Motor neuron (in vitro differentiated cells): ENCODE measurements at regions not wholly inside any gene's neighbourhood (a gene's known extent, or its start where the extent isn't known, plus 50 kb on each side); places are given as distances from the start of the nearest gene placed in this dataset.

Experiments used
- ATAC-seq, 8 experiments: fragments of 200-7000 bp; cut with Tn5 transposase; replicated peaks in 6 of 8; 2 replicates each; pipeline ENCODE4 v1.8.0; 2021; ENCODE audit warnings: mild to moderate bottlenecking in 8 of 8, moderate library complexity in 8 of 8
- H3K27ac ChIP-seq, 2 donors: fragments of 250-450 bp; sonication (Bioruptor Pico); 2 replicates each; pipeline ENCODE4 v1.9.0; 2021; ENCODE audit warnings: antibody characterized with exemption in 2 of 2, mild to moderate bottlenecking in 2 of 2, moderate library complexity in 1 of 2
- H3K4me1 ChIP-seq, 2 donors: fragments of 250-450 bp; sonication (Bioruptor Pico); replicated peaks in 1 of 2; 2 replicates each; pipeline ENCODE4 v1.6.1; 2021; ENCODE audit warnings: antibody characterized with exemption in 2 of 2, mild to moderate bottlenecking in 2 of 2, moderate library complexity in 1 of 2
- H3K4me3 ChIP-seq, 5 donors: fragments of 250-450 bp; sonication (Bioruptor Pico); 2 replicates each; pipeline ENCODE4 v1.9.0; 2021; ENCODE audit warnings: antibody characterized with exemption in 5 of 5, mild to moderate bottlenecking in 5 of 5, moderate library complexity in 4 of 5
- WGBS, 10 experiments: fragments of 450-650 bp; shearing (Covaris generic); methylation state at CpG; one replicate each; pipeline ENCODE4 v1.0.0; 2022; 5-methylcytosine and 5-hydroxymethylcytosine counted together
- in situ Hi-C, 9 experiments: fragments of 400-800 bp; cut with MboI; loops; one replicate each; pipeline ENCODE4 v1.15.0; 2021; ENCODE audit warnings: low sequenced_read_pairs in 9 of 9, low pct_unique_long_range_greater_than_20kb in 2 of 9; ENCODE audit not compliant: unreplicated experiment in 9 of 9

GRCh38 chr17:77478899-77479298, 338.1 kb downstream of the SEC14L1 start:
- ATAC-seq, result no peak
- WGBS, 10 experiments, result 29 to 100% (median 69%) methylated on average over 1 to 11 of the region's 11 CpGs
- in situ Hi-C loops, result loop anchor here in 4 of 9 experiments (25.0 kb wide), 1 partner anchor 142 kb away; no protein-coding TSS in a partner anchor
- Histone ChIP-seq H3K27ac (peak overlapping the region in 1 of 2 donors; percentile 2), H3K4me1 (peaks cover 47 to 62% of the 10 kb centered on the region in 2 donors), H3K4me3 (no peak overlapping the region)

GRCh38 chr17:77479372-77480198, 338.8 kb downstream of the SEC14L1 start:
- ATAC-seq, result peak in 6 of 8 experiments; percentile 2 to 49 (median 30)
- in situ Hi-C loops, result loop anchor here in 4 of 9 experiments (25.0 kb wide), 1 partner anchor 142 kb away; no protein-coding TSS in a partner anchor
- 62 to 85% methylated on average over 4 of the region's 26 CpGs; no CpG with 5 or more reads in 8 of the 10 experiments for WGBS, 10 experiments

GRCh38 chr17:77480199-77480508, 339.4 kb downstream of the SEC14L1 start:
- peak overlapping the region; percentile 38 to 57 for H3K27ac ChIP-seq
- H3K4me1 ChIP-seq, result peaks cover 43 to 52% of the 10 kb centered on the region in 2 donors
- H3K4me3 ChIP-seq, result no peak overlapping the region
- WGBS, 10 experiments, result 33 to 100% (median 75%) methylated on average over 1 to 2 of the region's 7 CpGs; no CpG with 5 or more reads in 6 of the 10 experiments
- in situ Hi-C loops, result loop anchor here in 4 of 9 experiments (25.0 kb wide), 1 partner anchor 143 kb away; no protein-coding TSS in a partner anchor
- peak in 5 of 8 experiments; percentile 4 to 28 (median 21) for ATAC-seq

More at GRCh38 chr17:77479372-77480198, 338.8 kb downstream of the SEC14L1 start:
- Histone ChIP-seq H3K4me3 (no peak overlapping the region), H3K27ac (peak overlapping the region; percentile 38 to 57), H3K4me1 (peaks cover 47 to 55% of the 10 kb centered on the region in 2 donors)

GRCh38 chr17:77480509-77481215, 339.9 kb downstream of the SEC14L1 start:
- Histone ChIP-seq H3K4me1 (peaks cover 38 to 47% of the 10 kb centered on the region in 2 donors), H3K27ac (peak overlapping the region; percentile 38 to 57), H3K4me3 (no peak overlapping the region)
- 34 to 100% (median 78%) methylated on average over 1 to 3 of the region's 25 CpGs; no CpG with 5 or more reads in 3 of the 10 experiments for WGBS, 10 experiments
- in situ Hi-C loops, result loop anchor here in 4 of 9 experiments (25.0 kb wide), 1 partner anchor 143 kb away; no protein-coding TSS in a partner anchor
- ATAC-seq, result peak in 6 of 8 experiments; percentile 3 to 41 (median 23)

GRCh38 chr17:77481476-77482374, 341.0 kb downstream of the SEC14L1 start:
- WGBS, 10 experiments, result 94 to 100% (median 100%) methylated on average over 2 to 16 of the region's 35 CpGs; no CpG with 5 or more reads in 3 of the 10 experiments
- no peak overlapping the region for H3K27ac ChIP-seq
- no peak for ATAC-seq
- no peak overlapping the region for H3K4me3 ChIP-seq
- peaks cover 27 to 37% of the 10 kb centered on the region in 2 donors for H3K4me1 ChIP-seq
- in situ Hi-C loops, result loop anchor here in 4 of 9 experiments (25.0 kb wide), 1 partner anchor 144 kb away; no protein-coding TSS in a partner anchor

- no peak overlapping the region for H3K4me3 ChIP-seq
- ATAC-seq, result no peak
- in situ Hi-C loops, result loop anchor here in 4 of 9 experiments (25.0 kb wide), 1 partner anchor 145 kb away; no protein-coding TSS in a partner anchor
- WGBS, 10 experiments, result 90 to 100% (median 100%) methylated on average over 1 to 5 of the region's 25 CpGs; no CpG with 5 or more reads in 4 of the 10 experiments
- no peak overlapping the region for H3K27ac ChIP-seq
- H3K4me1 ChIP-seq, result peaks cover 19 to 28% of the 10 kb centered on the region in 2 donors
These were observed 341.8 kb downstream of the SEC14L1 start for GRCh38 chr17:77482375-77483127.

GRCh38 chr17:77483128-77483598, 342.4 kb downstream of the SEC14L1 start:
- in situ Hi-C loops, result loop anchor here in 4 of 9 experiments (25.0 kb wide), 1 partner anchor 146 kb away; no protein-coding TSS in a partner anchor

GRCh38 chr17:77484111-77484510, 343.3 kb downstream of the SEC14L1 start:
- Histone ChIP-seq H3K27ac (no peak overlapping the region), H3K4me3 (no peak overlapping the region), H3K4me1 (peaks cover 14 to 20% of the 10 kb centered on the region in 2 donors)
- in situ Hi-C loops, result loop anchor here in 4 of 9 experiments (25.0 kb wide), 1 partner anchor 147 kb away; no protein-coding TSS in a partner anchor
- ATAC-seq, result no peak
- 67 to 100% (median 94%) methylated on average over 1 to 3 of the region's 3 CpGs; no CpG with 5 or more reads in 5 of the 10 experiments for WGBS, 10 experiments

More at GRCh38 chr17:77483128-77483598, 342.4 kb downstream of the SEC14L1 start:
- WGBS, 10 experiments, result 93 to 100% (median 100%) methylated on average over 1 to 6 of the region's 12 CpGs; no CpG with 5 or more reads in 6 of the 10 experiments
- no peak for ATAC-seq
- Histone ChIP-seq H3K27ac (no peak overlapping the region), H3K4me1 (peaks cover 14 to 25% of the 10 kb centered on the region in 2 donors), H3K4me3 (no peak overlapping the region)

GRCh38 chr17:77485089-77485833, 344.5 kb downstream of the SEC14L1 start:
- in situ Hi-C loops, result loop anchor here in 4 of 9 experiments (25.0 kb wide), 1 partner anchor 148 kb away; no protein-coding TSS in a partner anchor
- WGBS, 10 experiments, result 67 to 100% (median 95%) methylated on average over 1 to 5 of the region's 5 CpGs; no CpG with 5 or more reads in 2 of the 10 experiments

GRCh38 chr17:77487211-77487629, 346.5 kb downstream of the SEC14L1 start:
- Histone ChIP-seq H3K27ac (no peak overlapping the region), H3K4me1 (no peaks in the 10 kb centered on the region), H3K4me3 (no peak overlapping the region)
- 80 to 91% methylated on average over 1 to 4 of the region's 17 CpGs; no CpG with 5 or more reads in 8 of the 10 experiments for WGBS, 10 experiments
- ATAC-seq, result no peak
- in situ Hi-C loops, result loop anchor here in 4 of 9 experiments (25.0 kb wide), 1 partner anchor 150 kb away; no protein-coding TSS in a partner anchor

More at GRCh38 chr17:77485089-77485833, 344.5 kb downstream of the SEC14L1 start:
- H3K4me1 ChIP-seq, result peaks cover 2 to 8% of the 10 kb centered on the region in 2 donors
- H3K4me3 ChIP-seq, result no peak overlapping the region
- no peak overlapping the region for H3K27ac ChIP-seq
- no peak for ATAC-seq
